ENCODE measurements at regions not wholly inside any gene's neighbourhood (a gene's known extent, or its start where the extent isn't known, plus 50 kb on each side); places are given as distances from the start of the nearest gene placed in this dataset.
A peak's percentile ranks its signal among the peaks of the same experiment; 100 is the strongest.

GRCh38 chr6:126904176-126904575, 214.3 kb upstream of the RSPO3 start:
- no peak overlapping the region for H3K4me3 ChIP-seq (ENCODE audit: low read depth, low read length)
- no peak for DNase-seq (ENCODE audit: low read depth)
- H3K27me3 ChIP-seq (ENCODE audit: control insufficient read depth, insufficient read depth, low read length): no peaks in the 10 kb centered on the region
- H3K36me3 ChIP-seq (ENCODE audit: control insufficient read depth, insufficient read depth, low read length): no peaks in the 10 kb centered on the region
- TF ChIP-seq CTCF (IDR thresholded peaks at IDR 0.05; ENCODE audit: insufficient read depth, low read length, poor library complexity, severe bottlenecking): no peak

- no peak overlapping the region for H3K4me3 ChIP-seq (ENCODE audit: low read depth, low read length)
- no peak for TF ChIP-seq CTCF (IDR thresholded peaks at IDR 0.05; ENCODE audit: insufficient read depth, low read length, poor library complexity, severe bottlenecking)
- no peaks in the 10 kb centered on the region for H3K27me3 ChIP-seq (ENCODE audit: control insufficient read depth, insufficient read depth, low read length)
- DNase-seq (ENCODE audit: low read depth): peak; percentile 7
- no peaks in the 10 kb centered on the region for H3K36me3 ChIP-seq (ENCODE audit: control insufficient read depth, insufficient read depth, low read length)
These were observed 212.6 kb upstream of the RSPO3 start for GRCh38 chr6:126905917-126906316.

GRCh38 chr6:126907312-126907711, 211.2 kb upstream of the RSPO3 start:
- H3K4me3 ChIP-seq (ENCODE audit: low read depth, low read length): no peak overlapping the region
- TF ChIP-seq CTCF (IDR thresholded peaks at IDR 0.05; ENCODE audit: insufficient read depth, low read length, poor library complexity, severe bottlenecking): no peak
- DNase-seq (ENCODE audit: low read depth): no peak
- H3K36me3 ChIP-seq (ENCODE audit: control insufficient read depth, insufficient read depth, low read length): no peaks in the 10 kb centered on the region
- H3K27me3 ChIP-seq (ENCODE audit: control insufficient read depth, insufficient read depth, low read length): no peaks in the 10 kb centered on the region

- H3K36me3 ChIP-seq (ENCODE audit: control insufficient read depth, insufficient read depth, low read length): no peaks in the 10 kb centered on the region
- no peak for TF ChIP-seq CTCF (IDR thresholded peaks at IDR 0.05; ENCODE audit: insufficient read depth, low read length, poor library complexity, severe bottlenecking)
- H3K4me3 ChIP-seq (ENCODE audit: low read depth, low read length): no peak overlapping the region
- no peaks in the 10 kb centered on the region for H3K27me3 ChIP-seq (ENCODE audit: control insufficient read depth, insufficient read depth, low read length)
- DNase-seq (ENCODE audit: low read depth): no peak
These were observed 210.5 kb upstream of the RSPO3 start for GRCh38 chr6:126907996-126908395.

- Histone ChIP-seq H3K27me3 (ENCODE audit: control insufficient read depth, insufficient read depth, low read length) (no peaks in the 10 kb centered on the region), H3K36me3 (ENCODE audit: control insufficient read depth, insufficient read depth, low read length) (no peaks in the 10 kb centered on the region), H3K4me3 (ENCODE audit: low read depth, low read length) (no peak overlapping the region)
- no peak for DNase-seq (ENCODE audit: low read depth)
- no peak for TF ChIP-seq CTCF (IDR thresholded peaks at IDR 0.05; ENCODE audit: insufficient read depth, low read length, poor library complexity, severe bottlenecking)
These were observed 209.0 kb upstream of the RSPO3 start for GRCh38 chr6:126909493-126909892.

- no peaks in the 10 kb centered on the region for H3K36me3 ChIP-seq (ENCODE audit: control insufficient read depth, insufficient read depth, low read length)
- no peaks in the 10 kb centered on the region for H3K27me3 ChIP-seq (ENCODE audit: control insufficient read depth, insufficient read depth, low read length)
- no peak overlapping the region for H3K4me3 ChIP-seq (ENCODE audit: low read depth, low read length)
- no peak for TF ChIP-seq CTCF (IDR thresholded peaks at IDR 0.05; ENCODE audit: insufficient read depth, low read length, poor library complexity, severe bottlenecking)
- no peak for DNase-seq (ENCODE audit: low read depth)
These were observed 204.8 kb upstream of the RSPO3 start for GRCh38 chr6:126913651-126914050.

Data from kidney epithelial cell (primary cell).